Chondrocyte (in vitro differentiated cells): ENCODE measurements at regions not wholly inside any gene's neighbourhood (a gene's known extent, or its start where the extent isn't known, plus 50 kb on each side); places are given as distances from the start of the nearest gene placed in this dataset.

ENCODE experiments used
- DNase-seq: peaks from one replicate; pipeline ENCODE4 v3.0.0; 2021; ENCODE audit warnings: mixed read lengths, low spot score
- H3K27ac Mint-ChIP-seq: one replicate; pipeline ENCODE4 v1.8.0; 2021; ENCODE audit warnings: mild to moderate bottlenecking, moderate library complexity, mixed read lengths; ENCODE audit not compliant: unreplicated experiment
- H3K27me3 Mint-ChIP-seq: 2 replicates; pipeline ENCODE4 v1.8.0; 2021; ENCODE audit warnings: low read depth, mixed read lengths
- H3K36me3 Mint-ChIP-seq: 2 replicates; pipeline ENCODE4 v1.8.0; 2021; ENCODE audit warnings: low read depth, mixed read lengths
- H3K4me1 Mint-ChIP-seq: 2 replicates; pipeline ENCODE4 v1.8.0; 2021; ENCODE audit warnings: low read depth, mild to moderate bottlenecking, mixed read lengths
- H3K4me3 Mint-ChIP-seq: one replicate; pipeline ENCODE4 v1.8.0; 2021; ENCODE audit warnings: mild to moderate bottlenecking, moderate library complexity, mixed read lengths; ENCODE audit not compliant: unreplicated experiment
- H3K9me3 Mint-ChIP-seq: 2 replicates; pipeline ENCODE4 v1.8.0; 2021; ENCODE audit warnings: low read depth, mixed read lengths
- CTCF ChIP-seq: fragments of 200-600 bp; sonication (generic); IDR thresholded peaks from 2 replicates; pipeline ENCODE4 v1.5.0; 2021; ENCODE audit warnings: antibody characterized with exemption, mild to moderate bottlenecking, moderate library complexity

- no peak for TF ChIP-seq CTCF
- Mint-ChIP-seq H3K4me1 (peaks cover 8% of the 10 kb centered on the region), H3K36me3 (no peaks in the 10 kb centered on the region), H3K27ac (no peak overlapping the region), H3K9me3 (no peaks in the 10 kb centered on the region), H3K27me3 (no peaks in the 10 kb centered on the region), H3K4me3 (no peak overlapping the region)
- DNase-seq: no peak
These were observed 463.7 kb downstream of the TNS1 start for GRCh38 chr2:217539126-217539525.

- no peak overlapping the region for H3K27ac Mint-ChIP-seq
- H3K9me3 Mint-ChIP-seq: no peaks in the 10 kb centered on the region
- H3K4me3 Mint-ChIP-seq: no peak overlapping the region
- H3K4me1 Mint-ChIP-seq: peaks cover 8% of the 10 kb centered on the region
- peak; percentile 10 for TF ChIP-seq CTCF
- H3K36me3 Mint-ChIP-seq: no peaks in the 10 kb centered on the region
- DNase-seq: no peak
- no peaks in the 10 kb centered on the region for H3K27me3 Mint-ChIP-seq
These were observed 464.1 kb downstream of the TNS1 start for GRCh38 chr2:217538719-217539118.

GRCh38 chr2:217535957-217536708 lies 466.7 kb downstream of the TNS1 start:
- Mint-ChIP-seq H3K27me3 (no peaks in the 10 kb centered on the region), H3K27ac (no peak overlapping the region), H3K36me3 (no peaks in the 10 kb centered on the region), H3K4me1 (peaks cover 14% of the 10 kb centered on the region), H3K9me3 (no peaks in the 10 kb centered on the region), H3K4me3 (no peak overlapping the region)
- TF ChIP-seq CTCF: no peak
- DNase-seq: no peak

- Mint-ChIP-seq H3K27ac (no peak overlapping the region), H3K27me3 (no peaks in the 10 kb centered on the region), H3K9me3 (no peaks in the 10 kb centered on the region)
These were observed 472.3 kb downstream of the TNS1 start for GRCh38 chr2:217530392-217531090.

More at GRCh38 chr2:217530392-217531090, 472.3 kb downstream of the TNS1 start:
- Mint-ChIP-seq H3K36me3 (no peaks in the 10 kb centered on the region), H3K4me3 (no peak overlapping the region), H3K4me1 (peaks cover 22% of the 10 kb centered on the region)
- no peak for DNase-seq
- no peak for TF ChIP-seq CTCF
